T-helper 2 cell treated with Interferon-gamma antibody and Interleukin-4, amounts not matched to agents 100 ng/mL and 5 ng/mL, for 36 hours (primary cell): ENCODE measurements at regions not wholly inside any gene's neighbourhood (a gene's known extent, or its start where the extent isn't known, plus 50 kb on each side); places are given as distances from the start of the nearest gene placed in this dataset.
"Not testable (repeated sequence)": the region's sequence is repeated elsewhere in the genome, so short reads cannot be mapped to it uniquely, and the experiment has no call there.

Experiments
- intact Hi-C: fragments of 100-400 bp; cut with micrococcal nuclease; formaldehyde crosslinking; loops from one replicate; pipeline ENCODE4 v1.15.1; 2023

DNA sequence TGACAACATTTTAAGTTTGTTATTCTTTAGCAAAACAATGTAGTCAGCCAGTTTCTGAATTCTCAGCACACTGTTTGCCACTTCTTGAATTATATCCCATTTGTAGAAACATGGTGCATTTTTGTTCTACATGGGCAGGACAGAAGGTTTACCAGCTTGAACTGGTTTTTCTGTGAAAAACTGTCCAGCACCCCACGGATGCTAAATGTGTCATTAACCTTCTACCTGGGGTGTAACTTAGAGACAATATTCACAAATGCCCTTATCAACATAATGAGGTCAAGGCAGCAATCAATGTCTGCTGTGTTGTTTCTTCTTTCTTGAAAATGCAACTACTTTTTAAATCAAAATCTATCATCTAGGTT, 702.6 kb downstream of the CENPC start:
- intact Hi-C loops: no loop called here

DNA sequence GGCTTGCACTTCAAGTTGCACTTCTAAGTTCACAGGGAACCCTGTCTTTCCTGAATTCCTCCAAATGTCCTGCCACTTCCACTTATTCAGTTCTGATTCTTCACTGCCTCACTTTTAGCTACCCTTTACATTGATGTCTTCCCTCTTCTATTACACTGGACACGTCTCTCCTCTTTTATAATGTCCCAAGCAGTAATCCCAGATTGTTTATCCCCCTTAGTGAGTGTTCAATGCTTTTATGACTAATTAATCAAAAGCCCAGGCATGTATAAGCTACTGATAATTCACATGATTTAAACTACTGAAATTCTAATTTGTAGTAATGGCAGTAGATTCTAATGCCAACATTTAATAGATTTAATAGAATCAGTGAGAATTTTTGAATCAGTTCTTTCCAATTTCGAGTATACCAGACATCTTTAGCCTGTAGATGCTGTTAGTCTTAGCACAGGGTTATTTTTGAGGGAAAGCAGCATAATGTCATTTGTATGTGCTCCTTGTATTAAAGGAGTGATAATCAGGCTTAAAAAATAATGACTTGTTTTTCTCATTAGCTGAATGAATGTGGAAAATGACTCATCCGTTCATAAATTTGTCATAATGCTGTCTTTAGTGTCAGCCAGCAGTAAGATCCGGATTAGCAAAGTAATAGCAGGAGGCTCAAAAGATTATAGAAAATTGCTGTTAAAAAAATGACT, 703.1 kb downstream of the CENPC start:
- intact Hi-C loops: no loop called here

DNA sequence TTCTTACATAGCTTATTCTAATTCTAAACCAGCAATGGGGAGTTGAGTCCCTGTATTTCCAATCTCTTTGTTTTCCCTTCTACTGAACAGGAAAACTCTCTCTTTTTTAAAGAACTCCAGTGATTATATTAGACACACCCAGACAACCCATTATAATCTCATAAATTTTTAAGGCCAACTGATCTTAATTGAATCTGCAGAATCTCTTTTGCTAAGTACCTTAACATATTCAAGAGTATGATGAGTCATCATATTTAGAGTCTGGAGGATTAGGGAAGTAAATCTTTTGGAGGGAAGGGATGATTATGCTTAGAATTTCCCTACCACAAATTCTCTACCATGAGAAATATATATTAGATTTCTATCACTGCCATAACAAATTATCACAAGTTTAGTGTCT, 705.1 kb downstream of the CENPC start:
- intact Hi-C loops: no loop called here

GRCh38 chr4:66837279-66837922, 707.9 kb downstream of the CENPC start:
- intact Hi-C loops: no loop called here

DNA sequence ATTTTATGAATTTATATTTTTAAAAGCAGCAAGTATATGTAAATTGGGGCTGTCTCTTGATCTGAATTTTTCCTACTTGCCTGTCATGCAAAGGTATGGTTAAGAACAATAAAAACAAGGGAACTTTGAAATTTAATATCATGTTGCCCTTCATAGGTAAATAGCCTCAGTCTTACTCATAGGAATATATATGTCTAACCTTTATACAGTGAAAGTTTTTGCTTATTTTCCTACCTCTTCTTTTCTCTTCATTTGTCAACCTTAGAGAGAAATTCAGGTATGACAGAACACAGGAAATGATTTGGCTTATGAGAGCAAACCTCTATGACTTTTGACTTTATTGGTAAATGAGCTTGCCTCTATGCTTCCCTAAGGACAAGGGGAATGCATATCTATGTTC, 716.0 kb downstream of the CENPC start:
- intact Hi-C loops: no loop called here

DNA sequence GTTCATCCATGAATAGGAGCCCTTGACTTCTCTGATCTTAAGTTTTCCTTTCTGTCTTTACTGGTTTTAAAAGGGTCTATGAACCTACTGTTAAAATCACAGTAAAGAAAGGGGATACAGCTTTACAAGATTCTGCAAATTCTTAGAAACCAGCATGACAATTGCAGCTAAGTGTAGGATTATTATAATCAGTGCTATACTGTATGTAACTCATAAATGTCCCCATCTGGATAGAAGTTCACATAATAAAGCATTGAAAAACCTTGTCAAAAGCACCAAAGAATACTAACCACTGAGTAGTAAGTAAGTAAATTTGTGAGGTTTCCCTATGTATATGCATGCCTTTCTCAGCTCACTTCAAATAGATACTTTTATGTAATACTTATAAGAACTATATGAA, 724.6 kb downstream of the CENPC start:
- intact Hi-C loops: no loop called here

GRCh38 chr4:66814277-66814676, 731.0 kb downstream of the CENPC start:
- intact Hi-C loops: no loop called here

DNA sequence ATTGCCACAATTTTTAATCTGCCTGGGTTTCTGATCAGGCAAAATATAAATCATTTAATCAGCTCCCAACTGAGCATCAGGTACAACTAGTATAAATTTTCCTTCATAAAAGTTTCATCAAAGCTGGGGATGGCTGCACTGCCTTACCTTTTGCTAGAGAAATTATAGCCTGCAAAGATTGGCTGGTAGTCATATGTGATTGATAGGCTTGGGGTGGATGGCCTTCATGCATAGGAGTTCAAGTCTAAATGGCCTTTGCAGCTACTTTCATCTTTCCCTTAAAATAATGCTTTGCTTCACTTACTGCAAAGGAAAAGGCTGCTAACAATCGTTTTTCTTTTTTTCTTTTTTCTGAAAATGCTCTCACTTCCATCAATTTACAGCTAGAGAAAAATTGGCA, 739.7 kb downstream of the CENPC start:
- intact Hi-C loops: no loop called here

- intact Hi-C loops: no loop called here
Measured at GRCh38 chr4:66804979-66805378, 740.3 kb downstream of the CENPC start.

- intact Hi-C loops: no loop called here
Measured at GRCh38 chr4:66797608-66798007, 747.7 kb downstream of the CENPC start.

- intact Hi-C loops: no loop called here
Measured at GRCh38 chr4:66795724-66796123, 749.6 kb downstream of the CENPC start.

DNA sequence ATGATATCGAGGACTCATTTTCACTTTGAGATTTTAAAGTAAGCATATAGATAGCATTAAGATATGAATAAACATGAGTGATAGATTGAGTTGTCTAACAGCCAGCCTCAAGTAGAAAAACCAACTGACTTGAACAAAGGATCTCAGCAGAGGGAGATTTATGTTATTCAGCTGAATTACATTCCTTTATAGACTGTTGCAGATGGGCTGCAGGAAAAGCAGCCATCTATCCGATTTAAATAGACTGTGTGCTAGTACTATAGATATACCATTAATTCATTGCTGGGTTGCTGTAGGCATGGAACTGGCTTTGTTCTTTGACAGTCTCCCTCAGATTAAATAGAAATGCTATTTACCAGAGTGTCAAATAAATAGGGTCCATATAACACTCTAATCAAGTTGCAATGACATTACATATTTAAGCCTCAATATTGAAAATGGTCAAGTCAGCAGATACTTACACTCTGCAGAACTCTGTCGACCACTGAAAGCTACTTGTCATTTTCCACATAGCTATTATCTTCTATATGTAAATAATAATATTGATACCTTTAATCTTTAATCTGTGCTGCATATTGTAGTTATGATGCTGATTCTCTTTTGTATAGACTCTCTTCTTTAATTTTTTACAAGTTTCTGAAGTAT, 750.8 kb downstream of the CENPC start:
- intact Hi-C loops: no loop called here

DNA sequence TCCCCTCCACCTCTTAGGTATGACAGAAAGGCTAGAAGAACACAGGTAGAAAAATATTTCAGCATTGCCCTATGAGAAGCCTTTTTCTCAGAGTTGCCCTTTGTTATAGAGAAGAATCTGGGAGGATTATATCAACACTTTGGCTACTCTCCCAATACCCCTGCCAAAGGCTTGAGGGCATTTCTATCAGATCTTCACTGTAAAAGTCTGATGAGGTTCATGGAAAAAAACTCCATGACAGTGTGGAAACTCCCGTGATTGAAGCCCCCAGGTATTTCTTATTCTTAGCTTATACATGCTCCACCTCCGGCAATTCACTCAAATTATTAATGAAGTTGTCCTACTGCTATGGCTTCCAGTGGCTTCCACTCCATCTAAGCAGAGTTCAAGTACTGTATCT, 753.6 kb downstream of the CENPC start:
- intact Hi-C loops: no loop called here

DNA sequence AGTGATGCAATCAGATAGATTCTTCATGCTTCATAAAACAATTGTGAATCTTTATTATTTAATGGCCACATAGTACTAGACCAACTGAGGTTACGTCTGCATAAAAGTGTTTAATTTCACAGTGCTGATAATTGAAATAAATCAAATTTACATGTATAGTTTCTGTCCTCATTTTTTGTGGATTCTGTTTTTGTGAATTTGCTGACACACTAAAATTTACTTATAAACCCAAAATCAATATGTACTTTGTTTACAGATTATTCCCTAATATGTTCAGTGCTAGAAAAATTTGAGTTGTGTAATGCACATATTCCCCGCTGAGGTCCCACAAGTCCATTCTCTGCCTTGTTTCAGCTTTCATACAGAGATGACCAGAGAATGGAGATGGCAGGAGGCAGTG, 759.8 kb downstream of the CENPC start:
- intact Hi-C loops: no loop called here

GRCh38 chr4:66782751-66783150, 762.6 kb downstream of the CENPC start:
- intact Hi-C loops: not testable (repeated sequence)

DNA sequence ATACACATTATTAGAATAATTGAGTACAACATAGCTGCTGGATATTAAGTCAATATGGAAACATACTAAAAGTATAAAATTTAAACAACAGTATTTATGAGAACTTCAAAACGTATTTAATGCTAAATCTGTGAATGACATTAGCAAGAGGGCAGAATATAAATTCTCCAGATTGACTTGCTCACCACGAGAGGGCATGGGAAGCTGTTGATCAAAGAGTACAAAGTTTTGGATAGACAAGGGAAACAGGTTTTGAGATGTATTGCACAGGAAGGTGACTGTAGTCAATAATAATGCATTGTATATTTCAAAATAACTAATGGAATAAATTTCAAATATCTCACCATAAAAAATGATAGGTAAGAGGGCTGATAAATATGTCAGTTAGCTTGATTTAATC, 768.2 kb downstream of the CENPC start:
- intact Hi-C loops: no loop called here

- intact Hi-C loops: no loop called here
Measured at GRCh38 chr4:66769441-66769840, 775.9 kb downstream of the CENPC start.

GRCh38 chr4:66767442-66767841, 777.9 kb downstream of the CENPC start:
- intact Hi-C loops: no loop called here

GRCh38 chr4:66766557-66766956, 778.7 kb downstream of the CENPC start:
- intact Hi-C loops: no loop called here

- intact Hi-C loops: no loop called here
Measured at GRCh38 chr4:66750273-66750672, 795.0 kb downstream of the CENPC start.

- intact Hi-C loops: not testable (repeated sequence)
Measured at GRCh38 chr4:66746918-66747317, 798.4 kb downstream of the CENPC start.

- intact Hi-C loops: no loop called here
Measured at GRCh38 chr4:66741081-66741480, 804.2 kb downstream of the CENPC start.

GRCh38 chr4:66736606-66737005, 808.7 kb downstream of the CENPC start:
- intact Hi-C loops: no loop called here
